ENCODE measurements at regions not wholly inside any gene's neighbourhood (a gene's known extent, or its start where the extent isn't known, plus 50 kb on each side); places are given as distances from the start of the nearest gene placed in this dataset.

DNA sequence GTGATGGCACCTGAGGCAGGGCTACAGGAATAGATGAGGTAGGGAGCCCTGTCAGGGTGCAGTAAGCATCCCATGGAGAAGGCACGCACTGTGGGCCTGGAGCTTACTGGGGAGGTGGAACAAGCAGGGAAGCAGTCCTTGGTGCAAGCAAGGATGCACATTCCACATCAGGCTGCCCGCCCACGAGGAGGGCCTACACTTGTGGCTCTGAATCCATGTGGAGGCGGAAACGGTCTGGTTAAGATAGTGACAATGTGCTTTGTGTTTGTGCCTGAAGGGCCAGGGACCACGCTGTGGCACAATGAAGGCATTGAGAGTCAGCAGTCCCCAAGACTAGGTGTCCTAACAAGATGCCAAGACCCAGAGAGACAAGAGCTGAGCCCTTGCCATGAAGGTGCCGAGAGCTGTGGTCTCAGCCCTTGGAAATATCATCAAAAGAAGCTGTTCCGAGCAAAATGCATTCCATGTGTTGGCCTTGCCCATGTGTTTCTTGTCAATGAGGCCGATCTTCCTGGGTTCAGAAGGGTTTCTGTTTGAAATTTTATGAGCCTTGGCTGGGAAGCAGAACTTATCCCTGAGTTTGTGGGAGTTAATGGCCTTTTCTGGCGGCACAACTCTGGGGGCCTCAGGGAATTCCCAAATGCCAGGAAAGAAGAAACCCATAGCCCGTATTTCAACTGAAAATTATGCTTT, 111.9 kb downstream of the NGF start:
- 66 to 80% methylated on average over 11 of the region's 11 CpGs for WGBS, 2 donors
- intact Hi-C loops (cut with DNase I; ENCODE audit: low total_unique reads), result no loop called here
- TF ChIP-seq POLR2A (IDR thresholded peaks at IDR 0.05) (no peak), CTCF (IDR thresholded peaks at IDR 0.05) (no peak)
- DNase-seq (ENCODE audit: low spot score in 2 of 2), result no peak
- H3K4me3 ChIP-seq (ENCODE audit: low read depth, poor library complexity, severe bottlenecking), result no peak overlapping the region

DNA sequence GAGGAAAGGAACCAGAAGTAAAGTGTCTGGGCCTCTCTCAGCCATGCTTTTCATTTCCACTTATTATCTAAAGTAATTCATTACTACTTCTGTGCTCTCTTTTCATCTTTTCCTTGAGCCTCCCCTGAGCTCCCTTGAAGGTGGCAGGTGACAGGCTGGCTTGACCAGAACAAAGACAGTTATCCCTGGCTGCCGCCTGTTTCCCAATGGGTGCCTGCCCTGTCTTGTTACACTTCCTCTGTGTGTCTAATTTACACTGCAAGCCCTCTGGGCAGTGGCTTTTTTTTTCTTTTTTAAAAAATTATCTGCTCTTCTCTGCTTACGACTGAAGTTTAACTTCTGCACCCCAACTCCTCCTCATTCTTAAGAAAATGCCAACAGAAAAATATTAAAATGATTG, 113.4 kb downstream of the NGF start:
- intact Hi-C loops (cut with DNase I; ENCODE audit: low total_unique reads), result no loop called here
- no peak for TF ChIP-seq POLR2A (IDR thresholded peaks at IDR 0.05)
- no peak for TF ChIP-seq CTCF (IDR thresholded peaks at IDR 0.05)
- no peak for DNase-seq (ENCODE audit: low spot score in 2 of 2)
- no peak overlapping the region for H3K4me3 ChIP-seq (ENCODE audit: low read depth, poor library complexity, severe bottlenecking)
- 52 to 56% methylated on average over 2 of the region's 2 CpGs for WGBS, 2 donors

- 42 to 50% methylated on average over 3 of the region's 3 CpGs for WGBS, 2 donors
- TF ChIP-seq CTCF (IDR thresholded peaks at IDR 0.05) (no peak), POLR2A (IDR thresholded peaks at IDR 0.05) (no peak)
- intact Hi-C loops (cut with DNase I; ENCODE audit: low total_unique reads), result no loop called here
- no peak overlapping the region for H3K4me3 ChIP-seq (ENCODE audit: low read depth, poor library complexity, severe bottlenecking)
- no peak for DNase-seq (ENCODE audit: low spot score in 2 of 2)
Measured at GRCh38 chr1:115222616-115223402, 115.2 kb downstream of the NGF start.

DNA sequence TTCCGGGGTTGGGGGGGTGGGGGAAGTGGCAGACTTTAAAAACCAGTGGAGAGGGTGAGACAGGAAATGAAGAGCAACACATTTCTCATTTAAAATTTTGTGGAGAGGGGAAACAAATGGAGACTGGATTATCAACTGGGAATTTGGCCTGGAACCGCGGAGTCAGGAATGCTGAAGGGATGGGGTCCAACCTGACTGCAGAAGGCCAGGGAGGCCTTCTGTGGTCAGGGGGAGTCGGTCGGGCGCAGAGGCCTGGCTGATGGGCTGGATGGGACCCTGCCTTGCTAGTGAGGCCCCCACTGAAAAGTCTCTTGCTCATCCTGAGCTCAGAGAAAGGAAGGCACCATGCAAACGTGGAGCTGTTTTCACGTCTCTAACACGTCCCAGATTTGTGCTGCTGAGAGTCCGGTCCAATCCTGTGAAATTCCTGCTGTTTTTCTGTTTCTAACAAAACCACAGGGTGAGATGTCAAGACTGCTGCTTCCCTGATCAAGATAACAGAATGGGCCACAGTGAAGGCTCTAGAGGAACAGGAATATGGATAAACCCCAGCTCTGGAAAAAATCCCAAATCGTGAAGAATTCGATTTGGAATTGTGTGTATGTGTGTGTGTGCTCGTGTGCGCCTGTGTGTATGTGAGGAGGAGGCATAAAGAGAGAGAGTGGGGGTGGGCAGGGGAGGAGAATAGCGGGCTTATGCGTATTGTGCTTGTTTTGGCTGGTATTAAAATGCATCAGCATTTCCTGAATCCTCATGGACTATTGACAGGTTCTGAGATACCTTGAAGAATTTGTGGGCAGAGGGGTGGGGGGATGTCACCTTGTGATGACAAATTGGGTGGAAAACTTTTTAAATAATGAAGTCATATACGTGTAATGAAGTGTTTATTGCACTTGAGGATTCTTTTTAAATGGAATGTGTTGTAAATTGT, 117.4 kb downstream of the NGF start:
- intact Hi-C loops (cut with DNase I; ENCODE audit: low total_unique reads), result no loop called here
- DNase-seq (ENCODE audit: low spot score in 2 of 2), result no peak
- WGBS, 2 donors, result 82 to 84% methylated on average over 17 of the region's 17 CpGs
- no peak overlapping the region for H3K4me3 ChIP-seq (ENCODE audit: low read depth, poor library complexity, severe bottlenecking)
- TF ChIP-seq CTCF (IDR thresholded peaks at IDR 0.05) (no peak), POLR2A (IDR thresholded peaks at IDR 0.05) (no peak)

DNA sequence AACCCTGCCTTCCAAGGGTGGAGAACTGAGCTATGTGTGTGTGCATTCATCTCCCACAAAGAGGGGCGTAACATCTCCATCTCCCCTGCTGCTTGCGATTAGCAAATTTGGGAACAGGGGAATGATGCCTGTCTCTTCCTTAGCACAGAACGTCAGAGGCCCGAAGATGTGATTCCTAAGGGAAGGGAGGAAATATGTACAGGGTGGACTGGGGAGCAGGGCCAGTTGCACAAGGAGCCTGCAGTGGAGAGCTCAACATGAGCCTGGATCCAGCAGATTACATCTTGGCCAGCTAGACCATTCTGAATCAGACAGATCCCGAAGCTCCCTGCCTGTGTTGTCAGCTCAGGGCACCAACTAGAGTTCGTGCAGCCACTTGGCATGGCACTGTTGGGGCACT, 118.1 kb downstream of the NGF start:
- intact Hi-C loops (cut with DNase I; ENCODE audit: low total_unique reads), result no loop called here
- no peak for TF ChIP-seq POLR2A (IDR thresholded peaks at IDR 0.05)
- no peak for TF ChIP-seq CTCF (IDR thresholded peaks at IDR 0.05)
- 53 to 68% methylated on average over 6 of the region's 6 CpGs for WGBS, 2 donors
- no peak for DNase-seq (ENCODE audit: low spot score in 2 of 2)
- H3K4me3 ChIP-seq (ENCODE audit: low read depth, poor library complexity, severe bottlenecking), result no peak overlapping the region

All from lower leg skin (tissue), 4 donors.